Endothelial cell of umbilical vein (primary cell): ENCODE measurements at regions not wholly inside any gene's neighbourhood (a gene's known extent, or its start where the extent isn't known, plus 50 kb on each side); places are given as distances from the start of the nearest gene placed in this dataset.

Source experiments
- BruUV-seq: library from RNA; stranded (reverse); fragments of 400-500 nt; replicated peaks from 2 replicates; lab custom pipeline; 2021; lab: Mats Ljungman, UMichigan
- CTCF ChIA-PET: fragments of 300-600, 350-600 bp; sonication (Branson Sonifier 250); formaldehyde crosslinking; loops from one replicate; lab custom pipeline; 2021; ENCODE audit warnings: antibody characterized with exemption, inconsistent platforms; lab: Charles Lee
- POLR2A ChIA-PET: fragments of 300-600, 350-600 bp; sonication (Branson Sonifier 250); formaldehyde crosslinking; loops from one replicate; lab custom pipeline; 2021; ENCODE audit warnings: antibody characterized with exemption, inconsistent platforms; lab: Charles Lee
- DNase-seq: peaks from one replicate; pipeline ENCODE4 v3.0.0-alpha.2; 2011; ENCODE audit warnings: low read depth, low spot score
- FAIRE-seq: peaks from 2 replicates; lab custom pipeline; 2011; peaks lifted over from hg19 to GRCh38; lab: Jason Lieb, UNC
- H2AFZ ChIP-seq: 2 replicates; pipeline ENCODE4 v1.6.0; 2012; ENCODE audit warnings: low read depth, low read length, control low read depth, inconsistent platforms
- H3K27ac ChIP-seq: 2 replicates; pipeline ENCODE4 v1.5.1; 2011; ENCODE audit warnings: low read depth, mild to moderate bottlenecking, control low read depth, low read length, moderate library complexity; ENCODE audit not compliant: insufficient read depth
- H3K27me3 ChIP-seq, 2 experiments: 2 replicates each; pipeline versions ENCODE4 v1.6.0 to v1.6.1; 2011; ENCODE audit warnings: low read length in 2 of 2, mixed read lengths in 1 of 2; ENCODE audit not compliant: control insufficient read depth in 2 of 2, insufficient read depth in 2 of 2
- H3K36me3 ChIP-seq, 2 experiments: 2 replicates in 1 of 2; 3 replicates in 1 of 2; pipeline ENCODE4 v1.5.1; 2011; ENCODE audit warnings: low read length in 2 of 2, mild to moderate bottlenecking in 1 of 2, moderate library complexity in 1 of 2; ENCODE audit not compliant: control insufficient read depth in 2 of 2, insufficient read depth in 2 of 2; ENCODE audit errors: extremely low read depth in 1 of 2
- H3K4me1 ChIP-seq: 3 replicates; pipeline ENCODE4 v1.5.1; 2011; ENCODE audit warnings: mild to moderate bottlenecking, low read length; ENCODE audit not compliant: control insufficient read depth, insufficient read depth; ENCODE audit errors: extremely low read depth
- H3K4me2 ChIP-seq: 2 replicates; pipeline ENCODE4 v1.6.1; 2011; ENCODE audit warnings: low read length, control low read depth, mixed read lengths; ENCODE audit not compliant: insufficient read depth
- H3K4me3 ChIP-seq, 3 experiments: fragments of 200-600 bp in 1 of 3; sonication (generic), shearing (Covaris generic) in 1 of 3; replicated peaks in 1 of 3; 2 replicates each; pipeline ENCODE4 v1.5.1; 2011 to 2016; ENCODE audit warnings: control low read depth in 3 of 3, low read length in 3 of 3, mild to moderate bottlenecking in 2 of 3, inconsistent platforms in 1 of 3, low read depth in 1 of 3, moderate library complexity in 1 of 3; ENCODE audit not compliant: insufficient read depth in 1 of 3
- H3K79me2 ChIP-seq: 2 replicates; pipeline ENCODE4 v1.6.0; 2012; ENCODE audit warnings: low read length, inconsistent platforms; ENCODE audit not compliant: control insufficient read depth, insufficient read depth
- H3K9ac ChIP-seq: replicated peaks from 2 replicates; pipeline ENCODE3; 2011; ENCODE audit warnings: low read length, control low read depth; ENCODE audit not compliant: insufficient read depth; ENCODE audit errors: extremely low read depth
- H3K9me1 ChIP-seq: replicated peaks from 3 replicates; pipeline ENCODE4 v1.6.0; 2011; ENCODE audit warnings: mild to moderate bottlenecking, low read length; ENCODE audit not compliant: control insufficient read depth, insufficient read depth; ENCODE audit errors: extremely low read depth
- H3K9me3 ChIP-seq: replicated peaks from 2 replicates; pipeline ENCODE4 v1.5.1; 2012; ENCODE audit warnings: low read length, inconsistent platforms; ENCODE audit not compliant: control insufficient read depth, insufficient read depth
- H4K20me1 ChIP-seq: replicated peaks from 2 replicates; pipeline ENCODE3; 2011; ENCODE audit warnings: mild to moderate bottlenecking, low read length; ENCODE audit not compliant: control insufficient read depth, insufficient read depth; ENCODE audit errors: extremely low read depth
- CTCF ChIP-seq, 2 donors: IDR thresholded peaks; 1 replicate in 1 of 2; 2 replicates in 1 of 2; pipeline ENCODE4 v1.5.1; 2011; ENCODE audit warnings: low read length in 2 of 2, mild to moderate bottlenecking in 2 of 2, moderate library complexity in 2 of 2, control low read depth in 1 of 2, inconsistent platforms in 1 of 2, low read depth in 1 of 2; ENCODE audit not compliant: insufficient read depth in 1 of 2; ENCODE audit errors: extremely low read depth in 1 of 2
- EZH2 ChIP-seq: IDR thresholded peaks from 2 replicates; pipeline ENCODE4 v1.6.1; 2012; ENCODE audit warnings: borderline replicate concordance, low read depth, mild to moderate bottlenecking, moderate library complexity, low read length, inconsistent platforms; ENCODE audit not compliant: severe bottlenecking
- FOS ChIP-seq: IDR thresholded peaks from 2 replicates; pipeline ENCODE4 v1.6.1; 2011; ENCODE audit warnings: mild to moderate bottlenecking, low read length, moderate library complexity, borderline replicate concordance; ENCODE audit not compliant: insufficient read depth
- GATA2 ChIP-seq: IDR thresholded peaks from 2 replicates; pipeline ENCODE4 v1.7.0; 2011; ENCODE audit warnings: low read depth, mild to moderate bottlenecking, moderate library complexity, mixed read lengths, low read length; ENCODE audit not compliant: insufficient read length, insufficient read depth
- JUN ChIP-seq: IDR thresholded peaks from 2 replicates; pipeline ENCODE4 v1.6.1; 2011; ENCODE audit warnings: borderline replicate concordance, low read depth; ENCODE audit not compliant: insufficient read length, insufficient read depth
- MAX ChIP-seq: IDR thresholded peaks from 2 replicates; pipeline ENCODE4 v1.6.1; 2011; ENCODE audit not compliant: insufficient read depth, insufficient read length
- MYC ChIP-seq: IDR thresholded peaks from one replicate; pipeline ENCODE4 v1.6.1; 2011; ENCODE audit warnings: mild to moderate bottlenecking, low read depth, low read length
- POLR2A ChIP-seq: IDR thresholded peaks from 2 replicates; pipeline ENCODE4 v1.6.1; 2012; ENCODE audit warnings: low read depth, mild to moderate bottlenecking, control low read depth, low read length
- POLR2AphosphoS5 ChIP-seq: IDR thresholded peaks from 2 replicates; pipeline ENCODE4 v1.6.1; 2012; ENCODE audit warnings: low read depth, mild to moderate bottlenecking, control low read depth, low read length, moderate library complexity; ENCODE audit not compliant: insufficient read depth
- dilution Hi-C: fragments of 300-500 bp; cut with MboI; formaldehyde crosslinking; loops from one replicate; pipeline ENCODE4 v1.15.0; 2019; ENCODE audit warnings: low sequenced_read_pairs; ENCODE audit not compliant: extremely low pct_ligation_motif_present
- intact Hi-C: fragments of 100-400 bp; cut with micrococcal nuclease; formaldehyde crosslinking; loops from one replicate; pipeline ENCODE4 v1.10.0; 2022

DNA sequence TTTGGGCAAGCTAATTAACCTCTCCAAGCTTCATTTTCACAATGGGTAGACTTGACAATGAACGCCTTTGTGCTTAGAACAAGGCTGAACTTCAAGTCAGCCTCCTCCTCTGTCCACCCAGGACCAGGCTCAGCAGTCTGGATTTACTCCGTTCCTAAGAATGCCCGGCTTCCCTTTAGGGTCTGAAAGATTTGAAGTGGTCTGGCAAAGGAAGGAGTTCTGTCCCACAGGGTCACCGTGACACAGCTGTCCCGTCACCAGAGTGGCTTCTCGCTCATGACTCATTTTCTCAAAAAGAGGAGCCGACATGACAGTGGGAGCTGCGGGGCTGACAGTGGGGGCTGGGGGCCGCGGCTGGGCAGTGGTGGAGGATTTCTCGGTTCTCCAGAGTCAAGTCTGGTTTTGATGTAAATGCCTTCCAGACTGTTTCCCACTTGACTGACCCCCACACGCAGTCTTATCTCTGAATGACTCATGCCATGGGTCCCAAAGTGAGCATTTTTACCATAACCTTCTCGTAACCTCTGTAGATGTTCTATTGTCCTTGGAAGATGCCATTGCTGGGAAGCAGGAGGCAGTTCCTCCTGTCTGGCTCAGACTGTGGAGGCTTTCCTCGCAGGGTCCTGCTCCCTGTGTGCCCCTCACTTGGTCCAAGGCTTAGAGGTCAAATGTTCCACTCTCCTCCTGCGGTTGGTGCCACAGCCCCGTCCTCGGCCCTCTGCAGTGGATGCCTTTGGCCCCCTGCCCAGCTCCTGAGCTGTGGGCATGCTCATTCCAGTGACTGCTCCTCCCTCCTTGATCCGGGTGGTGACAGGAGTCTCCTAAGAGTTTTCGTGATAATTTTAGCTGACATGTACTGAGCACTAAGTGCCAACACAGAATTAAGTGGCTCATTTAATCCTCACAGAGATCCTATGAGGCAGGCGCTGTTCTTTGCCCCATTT lies 253.1 kb downstream of the FNDC1 start:
- no peak overlapping the region for H2AFZ ChIP-seq

More for the DNA sequence above, 253.1 kb downstream of the FNDC1 start:
- DNase-seq: no peak
- TF ChIP-seq MAX (no peak), POLR2AphosphoS5 (no peak), POLR2A (no peak), FOS (no peak), CTCF (IDR thresholded peaks at IDR 0.05; ENCODE audit: extremely low read depth in 1 of 2, insufficient read depth in 1 of 2, low read depth in 1 of 2, low read length in 2 of 2) (no peak), MYC (no peak), JUN (no peak), EZH2 (no peak), GATA2 (no peak)
- Histone ChIP-seq H3K9me1 (no peaks in the 10 kb centered on the region), H3K4me2 (no peak overlapping the region), H3K36me3 (no peaks in the 10 kb centered on the region), H3K27me3 (no peaks in the 10 kb centered on the region), H3K4me3 (no peak overlapping the region), H3K4me1 (no peaks in the 10 kb centered on the region), H3K27ac (no peak overlapping the region), H3K9ac (no peak overlapping the region), H4K20me1 (no peaks in the 10 kb centered on the region), H3K79me2 (no peaks in the 10 kb centered on the region), H3K9me3 (peaks cover 5% of the 10 kb centered on the region)
- POLR2A ChIA-PET: no interaction called here
- dilution Hi-C loops: no loop called here
- BruUV-seq: no TSS peak
- no peak for FAIRE-seq
- intact Hi-C loops: no loop called here
- CTCF ChIA-PET: no interaction called here
